ENCODE measurements at regions not wholly inside any gene's neighbourhood (a gene's known extent, or its start where the extent isn't known, plus 50 kb on each side); places are given as distances from the start of the nearest gene placed in this dataset.

- DNase-seq, result no peak
Measured at GRCh38 chr6:105990151-105990550, 96.0 kb upstream of the PRDM1 start.

GRCh38 chr6:105988812-105989577, 97.1 kb upstream of the PRDM1 start:
- no peak for DNase-seq

- no peak for DNase-seq
Measured at GRCh38 chr6:105988321-105988720, 97.8 kb upstream of the PRDM1 start.

- no peak for DNase-seq
Measured at GRCh38 chr6:105987516-105987915, 98.6 kb upstream of the PRDM1 start.

- DNase-seq, result no peak
Measured at GRCh38 chr6:105986998-105987397, 99.1 kb upstream of the PRDM1 start.

GRCh38 chr6:105985816-105986632, 100.1 kb upstream of the PRDM1 start:
- peak; percentile 62 for DNase-seq

- no peak for DNase-seq
Measured at GRCh38 chr6:105985098-105985815, 100.9 kb upstream of the PRDM1 start.

GRCh38 chr6:105983763-105984162, 102.4 kb upstream of the PRDM1 start:
- no peak for DNase-seq

GRCh38 chr6:105982761-105983540, 103.2 kb upstream of the PRDM1 start:
- DNase-seq, result no peak

GRCh38 chr6:105981888-105982358, 104.2 kb upstream of the PRDM1 start:
- no peak for DNase-seq

GRCh38 chr6:105981002-105981887, 104.9 kb upstream of the PRDM1 start:
- DNase-seq, result peak; percentile 72

GRCh38 chr6:105978974-105979373, 107.2 kb upstream of the PRDM1 start:
- no peak for DNase-seq

GRCh38 chr6:105977934-105978504, 108.1 kb upstream of the PRDM1 start:
- no peak for DNase-seq

- no peak for DNase-seq
Measured at GRCh38 chr6:105974986-105975385, 111.2 kb upstream of the PRDM1 start.

GRCh38 chr6:105972440-105972839, 113.7 kb upstream of the PRDM1 start:
- no peak for DNase-seq

GRCh38 chr6:105968603-105969333, 117.4 kb upstream of the PRDM1 start:
- no peak for DNase-seq

- DNase-seq, result no peak
Measured at GRCh38 chr6:105967917-105968602, 118.1 kb upstream of the PRDM1 start.

- no peak for DNase-seq
Measured at GRCh38 chr6:105966481-105966880, 119.7 kb upstream of the PRDM1 start.

GRCh38 chr6:105964979-105965760, 121.0 kb upstream of the PRDM1 start:
- no peak for DNase-seq

Measured in activated CD8-positive, alpha-beta memory T cell treated with anti-CD3 and anti-CD28 coated beads, Interleukin-2, amount 50 U/mL, for 48 hours (primary cell).